Fibroblast of pulmonary artery (primary cell): ENCODE measurements at regions not wholly inside any gene's neighbourhood (a gene's known extent, or its start where the extent isn't known, plus 50 kb on each side); places are given as distances from the start of the nearest gene placed in this dataset.
"Not testable (repeated sequence)": the region's sequence is repeated elsewhere in the genome, so short reads cannot be mapped to it uniquely, and the experiment has no call there.

ENCODE experiments used
- DNase-seq: peaks from one replicate; pipeline ENCODE4 v3.0.0-alpha.2; 2010; ENCODE audit warnings: low read depth
- H3K4me3 ChIP-seq: replicated peaks from 2 replicates; pipeline ENCODE4 v1.5.1; 2011; ENCODE audit warnings: low read depth, mild to moderate bottlenecking, control low read depth, low read length, moderate library complexity
- TF ChIP-seq, protein P1 (sequence below): IDR thresholded peaks from 2 replicates; pipeline ENCODE4 v1.5.1; 2011; ENCODE audit warnings: mild to moderate bottlenecking, control low read depth, low read length, inconsistent platforms; ENCODE audit errors: missing control alignments

DNA sequence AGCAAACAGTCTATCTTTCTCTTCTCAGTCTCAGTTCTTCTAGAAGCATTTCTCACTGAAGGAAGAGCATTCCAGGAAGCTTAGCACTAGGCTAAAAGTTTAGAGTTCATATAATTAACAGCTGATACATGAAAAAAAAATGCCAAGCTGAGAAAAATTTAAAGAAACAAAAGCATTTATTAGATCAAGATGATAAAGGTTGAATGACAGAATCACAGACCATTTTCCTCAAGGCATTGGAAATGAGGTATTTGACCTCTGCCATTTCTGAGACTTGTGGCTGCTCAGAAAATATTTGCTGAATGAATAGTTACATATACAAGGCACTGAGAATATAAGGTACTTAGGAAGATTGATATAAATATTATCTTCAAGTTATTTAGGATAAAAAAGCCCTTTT lies 901.6 kb upstream of the GOT2 start:
- DNase-seq, result peak; percentile 7
- TF ChIP-seq, protein P1, sequence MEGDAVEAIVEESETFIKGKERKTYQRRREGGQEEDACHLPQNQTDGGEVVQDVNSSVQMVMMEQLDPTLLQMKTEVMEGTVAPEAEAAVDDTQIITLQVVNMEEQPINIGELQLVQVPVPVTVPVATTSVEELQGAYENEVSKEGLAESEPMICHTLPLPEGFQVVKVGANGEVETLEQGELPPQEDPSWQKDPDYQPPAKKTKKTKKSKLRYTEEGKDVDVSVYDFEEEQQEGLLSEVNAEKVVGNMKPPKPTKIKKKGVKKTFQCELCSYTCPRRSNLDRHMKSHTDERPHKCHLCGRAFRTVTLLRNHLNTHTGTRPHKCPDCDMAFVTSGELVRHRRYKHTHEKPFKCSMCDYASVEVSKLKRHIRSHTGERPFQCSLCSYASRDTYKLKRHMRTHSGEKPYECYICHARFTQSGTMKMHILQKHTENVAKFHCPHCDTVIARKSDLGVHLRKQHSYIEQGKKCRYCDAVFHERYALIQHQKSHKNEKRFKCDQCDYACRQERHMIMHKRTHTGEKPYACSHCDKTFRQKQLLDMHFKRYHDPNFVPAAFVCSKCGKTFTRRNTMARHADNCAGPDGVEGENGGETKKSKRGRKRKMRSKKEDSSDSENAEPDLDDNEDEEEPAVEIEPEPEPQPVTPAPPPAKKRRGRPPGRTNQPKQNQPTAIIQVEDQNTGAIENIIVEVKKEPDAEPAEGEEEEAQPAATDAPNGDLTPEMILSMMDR, result no peak
- no peak overlapping the region for H3K4me3 ChIP-seq

DNA sequence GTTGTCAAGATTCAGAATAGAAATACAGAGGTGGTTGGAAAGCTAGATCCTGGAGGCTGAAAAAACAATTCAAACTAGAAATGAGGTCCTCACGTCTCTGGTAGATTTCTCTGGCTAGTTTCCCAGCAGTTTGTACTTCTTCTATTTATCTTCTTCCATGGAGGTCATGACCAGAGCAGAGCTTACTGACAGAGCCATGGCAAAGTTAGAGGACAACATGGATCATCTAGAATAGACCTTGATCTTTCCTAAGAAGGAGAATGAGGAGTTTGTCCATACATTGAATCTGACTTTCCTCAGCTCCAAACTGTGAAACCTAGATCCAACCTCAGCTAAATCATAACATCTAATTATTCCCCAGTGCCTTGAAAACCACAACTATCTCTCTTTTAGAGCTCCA lies 900.8 kb upstream of the GOT2 start:
- H3K4me3 ChIP-seq, result no peak overlapping the region
- DNase-seq, result peak; percentile 3

GRCh38 chr16:59634004-59634579 lies 900.0 kb upstream of the GOT2 start:
- peak; percentile 39 for DNase-seq
- TF ChIP-seq, protein P1, result no peak

More for the DNA sequence above, 900.8 kb upstream of the GOT2 start:
- TF ChIP-seq, protein P1, result no peak

DNA sequence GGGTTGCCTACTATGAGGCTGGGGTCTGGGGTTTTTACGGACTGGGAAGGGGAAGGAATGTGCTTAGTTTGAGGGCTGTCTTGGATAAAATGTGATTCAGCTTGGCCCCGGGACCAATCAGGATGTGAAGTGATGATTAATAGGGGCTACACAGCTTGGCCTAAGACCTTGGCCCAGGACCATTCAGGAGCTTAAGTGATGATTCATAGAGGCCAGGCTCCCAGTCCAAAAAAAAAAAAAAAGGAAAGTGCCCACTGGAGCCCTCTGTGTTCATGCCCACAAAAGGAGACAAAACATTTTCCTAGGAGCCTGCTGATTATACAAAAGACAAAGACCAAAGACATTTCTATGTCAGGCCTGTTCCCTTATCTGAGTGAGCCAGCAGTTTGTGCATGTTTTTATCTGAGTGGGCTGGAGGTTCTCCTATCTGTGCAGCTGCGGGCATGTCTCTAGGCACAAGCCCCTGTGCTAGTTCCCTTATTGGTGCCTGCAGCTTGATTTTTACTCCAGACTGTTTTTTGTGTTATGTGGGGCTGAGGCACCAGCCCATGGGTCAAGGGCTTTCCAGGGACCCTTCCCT lies 898.2 kb upstream of the GOT2 start:
- TF ChIP-seq, protein P1, result no peak
- no peak overlapping the region for H3K4me3 ChIP-seq
- DNase-seq, result peak; percentile 60

More at GRCh38 chr16:59634004-59634579, 900.0 kb upstream of the GOT2 start:
- no peak overlapping the region for H3K4me3 ChIP-seq

GRCh38 chr16:59624381-59624780 lies 890.3 kb upstream of the GOT2 start:
- not testable (repeated sequence) for DNase-seq, H3K4me3 ChIP-seq

- no peak for DNase-seq
- TF ChIP-seq, protein P1, result no peak
- H3K4me3 ChIP-seq, result no peak overlapping the region
Observed at GRCh38 chr16:59614466-59615240, 880.5 kb upstream of the GOT2 start.

DNA sequence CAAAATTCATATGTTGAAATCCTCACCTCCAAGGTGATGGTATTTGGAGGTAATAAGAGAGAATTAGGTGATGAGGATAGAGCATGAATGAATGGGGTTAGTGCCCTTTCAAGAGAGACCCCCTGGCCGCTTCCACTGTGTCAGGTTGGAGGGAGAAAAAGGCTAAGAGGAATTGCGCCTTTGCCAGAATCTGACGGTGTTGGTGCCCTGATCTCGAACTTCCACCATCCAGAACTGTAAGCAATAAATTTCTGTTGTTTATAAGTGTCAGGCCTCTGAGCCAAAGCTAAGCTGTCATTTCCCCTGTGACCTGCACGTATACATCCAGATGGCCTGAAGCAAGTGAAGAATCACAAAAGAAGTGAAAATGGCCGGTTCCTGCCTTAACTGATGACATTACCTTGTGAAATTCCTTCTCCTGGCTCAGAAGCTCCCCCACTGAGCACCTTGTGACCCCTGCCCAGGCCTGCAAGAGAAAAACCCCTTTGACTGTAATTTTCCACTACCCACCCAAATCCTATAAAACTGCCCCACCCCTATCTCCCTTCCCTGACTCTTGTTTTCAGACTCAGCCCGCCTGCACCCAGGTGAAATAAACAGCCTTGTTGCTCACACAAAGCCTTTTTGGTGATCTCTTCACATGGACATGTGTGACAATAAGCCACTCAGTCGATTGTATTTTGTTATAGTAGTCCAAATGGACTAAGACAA lies 878.9 kb upstream of the GOT2 start:
- DNase-seq, H3K4me3 ChIP-seq: not testable (repeated sequence)
